GM12892 (cell line): ENCODE measurements at regions not wholly inside any gene's neighbourhood (a gene's known extent, or its start where the extent isn't known, plus 50 kb on each side); places are given as distances from the start of the nearest gene placed in this dataset.

Experiments
- POLR2A ChIP-seq: IDR thresholded peaks from 2 replicates; pipeline ENCODE4 v1.6.1; 2011; ENCODE audit warnings: low read depth, low read length, control low read depth
- POLR2AphosphoS5 ChIP-seq: IDR thresholded peaks from 2 replicates; pipeline ENCODE4 v1.6.1; 2011; ENCODE audit warnings: low read depth, low read length, control low read depth

- TF ChIP-seq POLR2A = no peak
- no peak for TF ChIP-seq POLR2AphosphoS5
These were observed 68.1 kb upstream of the SLC22A16 start for GRCh38 chr6:110544472-110544871.
